ENCODE measurements at regions not wholly inside any gene's neighbourhood (a gene's known extent, or its start where the extent isn't known, plus 50 kb on each side); places are given as distances from the start of the nearest gene placed in this dataset.

DNA sequence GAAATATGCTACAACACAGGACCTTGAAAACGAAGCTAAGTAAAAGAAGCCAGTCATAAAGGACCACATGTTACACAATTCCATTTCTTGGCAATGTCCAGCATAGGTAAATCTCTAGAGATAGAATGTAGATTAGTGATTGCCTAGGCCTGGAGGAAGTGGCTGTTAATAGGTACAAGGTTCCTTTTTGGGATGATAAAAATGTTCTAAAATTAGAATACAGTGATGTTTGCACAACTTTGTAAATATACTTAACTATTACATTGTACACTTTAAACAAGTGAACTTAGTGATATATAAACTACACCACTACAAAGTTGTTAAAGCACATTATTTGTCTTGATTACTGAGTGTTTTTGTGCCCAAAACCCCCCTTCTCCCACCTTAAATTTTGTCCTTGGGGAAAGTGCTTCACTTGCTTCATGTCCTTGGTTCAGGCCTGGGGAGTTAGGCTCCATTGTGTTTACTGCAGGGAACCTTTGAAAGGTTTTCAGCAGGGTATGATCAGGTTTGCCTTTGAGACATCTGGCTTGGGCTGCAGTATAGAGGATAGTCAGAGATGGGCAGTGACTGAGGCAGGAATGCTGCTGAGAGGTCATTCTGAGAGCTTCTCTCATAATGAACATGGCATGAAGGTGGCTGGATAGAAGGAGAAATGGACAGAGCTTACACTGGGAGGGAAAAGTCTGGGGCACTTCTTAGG lies 1052.6 kb downstream of the REEP3 start (continued):
- TF ChIP-seq, protein P1, sequence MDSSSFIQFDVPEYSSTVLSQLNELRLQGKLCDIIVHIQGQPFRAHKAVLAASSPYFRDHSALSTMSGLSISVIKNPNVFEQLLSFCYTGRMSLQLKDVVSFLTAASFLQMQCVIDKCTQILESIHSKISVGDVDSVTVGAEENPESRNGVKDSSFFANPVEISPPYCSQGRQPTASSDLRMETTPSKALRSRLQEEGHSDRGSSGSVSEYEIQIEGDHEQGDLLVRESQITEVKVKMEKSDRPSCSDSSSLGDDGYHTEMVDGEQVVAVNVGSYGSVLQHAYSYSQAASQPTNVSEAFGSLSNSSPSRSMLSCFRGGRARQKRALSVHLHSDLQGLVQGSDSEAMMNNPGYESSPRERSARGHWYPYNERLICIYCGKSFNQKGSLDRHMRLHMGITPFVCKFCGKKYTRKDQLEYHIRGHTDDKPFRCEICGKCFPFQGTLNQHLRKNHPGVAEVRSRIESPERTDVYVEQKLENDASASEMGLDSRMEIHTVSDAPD (CRISPR knock-in tag; IDR thresholded peaks at IDR 0.05), result no peak
- TF ChIP-seq, protein P2, sequence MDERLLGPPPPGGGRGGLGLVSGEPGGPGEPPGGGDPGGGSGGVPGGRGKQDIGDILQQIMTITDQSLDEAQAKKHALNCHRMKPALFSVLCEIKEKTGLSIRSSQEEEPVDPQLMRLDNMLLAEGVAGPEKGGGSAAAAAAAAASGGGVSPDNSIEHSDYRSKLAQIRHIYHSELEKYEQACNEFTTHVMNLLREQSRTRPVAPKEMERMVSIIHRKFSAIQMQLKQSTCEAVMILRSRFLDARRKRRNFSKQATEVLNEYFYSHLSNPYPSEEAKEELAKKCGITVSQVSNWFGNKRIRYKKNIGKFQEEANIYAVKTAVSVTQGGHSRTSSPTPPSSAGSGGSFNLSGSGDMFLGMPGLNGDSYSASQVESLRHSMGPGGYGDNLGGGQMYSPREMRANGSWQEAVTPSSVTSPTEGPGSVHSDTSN (CRISPR knock-in tag; IDR thresholded peaks at IDR 0.05), result no peak
- TF ChIP-seq ZNF83 (CRISPR knock-in tag; IDR thresholded peaks at IDR 0.05; ENCODE audit: borderline replicate concordance) (no peak), ZNF614 (CRISPR knock-in tag; IDR thresholded peaks at IDR 0.05; ENCODE audit: borderline replicate concordance) (no peak), NBN (conservative IDR thresholded peaks at IDR 0.05) (no peak), ETV5 (CRISPR knock-in tag; IDR thresholded peaks at IDR 0.05; ENCODE audit: borderline replicate concordance) (no peak), ZNF20 (CRISPR knock-in tag; IDR thresholded peaks at IDR 0.05) (no peak), NCOA5 (CRISPR knock-in tag; IDR thresholded peaks at IDR 0.05) (no peak), SOX6 (IDR thresholded peaks at IDR 0.05) (no peak), SOX6 (CRISPR knock-in tag; IDR thresholded peaks at IDR 0.05) (peak; percentile 83), FOXA1 (IDR thresholded peaks at IDR 0.05) (no peak), FOXA1 (CRISPR knock-in tag; IDR thresholded peaks at IDR 0.05) (no peak; the same call in 1 of the 2 replicates), NONO (IDR thresholded peaks at IDR 0.05) (no peak), NONO (CRISPR knock-in tag; conservative IDR thresholded peaks at IDR 0.05) (0 out of 2 replicates have a peak, but pooled peaks have one; percentile 27), ZZZ3 (CRISPR knock-in tag; IDR thresholded peaks at IDR 0.05; ENCODE audit: borderline replicate concordance) (no peak), BRCA1 (CRISPR knock-in tag; IDR thresholded peaks at IDR 0.05) (no peak), NR2F1 (CRISPR knock-in tag; IDR thresholded peaks at IDR 0.05) (no peak), ZNF263 (CRISPR knock-in tag; IDR thresholded peaks at IDR 0.05) (no peak), ZNF564 (CRISPR knock-in tag; IDR thresholded peaks at IDR 0.05) (no peak), MTA1 (CRISPR knock-in tag; IDR thresholded peaks at IDR 0.05; ENCODE audit: borderline replicate concordance) (no peak)
- TF ChIP-seq, protein P3, sequence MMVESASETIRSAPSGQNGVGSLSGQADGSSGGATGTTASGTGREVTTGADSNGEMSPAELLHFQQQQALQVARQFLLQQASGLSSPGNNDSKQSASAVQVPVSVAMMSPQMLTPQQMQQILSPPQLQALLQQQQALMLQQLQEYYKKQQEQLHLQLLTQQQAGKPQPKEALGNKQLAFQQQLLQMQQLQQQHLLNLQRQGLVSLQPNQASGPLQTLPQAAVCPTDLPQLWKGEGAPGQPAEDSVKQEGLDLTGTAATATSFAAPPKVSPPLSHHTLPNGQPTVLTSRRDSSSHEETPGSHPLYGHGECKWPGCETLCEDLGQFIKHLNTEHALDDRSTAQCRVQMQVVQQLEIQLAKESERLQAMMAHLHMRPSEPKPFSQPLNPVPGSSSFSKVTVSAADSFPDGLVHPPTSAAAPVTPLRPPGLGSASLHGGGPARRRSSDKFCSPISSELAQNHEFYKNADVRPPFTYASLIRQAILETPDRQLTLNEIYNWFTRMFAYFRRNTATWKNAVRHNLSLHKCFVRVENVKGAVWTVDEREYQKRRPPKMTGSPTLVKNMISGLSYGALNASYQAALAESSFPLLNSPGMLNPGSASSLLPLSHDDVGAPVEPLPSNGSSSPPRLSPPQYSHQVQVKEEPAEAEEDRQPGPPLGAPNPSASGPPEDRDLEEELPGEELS (CRISPR knock-in tag; IDR thresholded peaks at IDR 0.05), result no peak
- TF ChIP-seq, protein P4, sequence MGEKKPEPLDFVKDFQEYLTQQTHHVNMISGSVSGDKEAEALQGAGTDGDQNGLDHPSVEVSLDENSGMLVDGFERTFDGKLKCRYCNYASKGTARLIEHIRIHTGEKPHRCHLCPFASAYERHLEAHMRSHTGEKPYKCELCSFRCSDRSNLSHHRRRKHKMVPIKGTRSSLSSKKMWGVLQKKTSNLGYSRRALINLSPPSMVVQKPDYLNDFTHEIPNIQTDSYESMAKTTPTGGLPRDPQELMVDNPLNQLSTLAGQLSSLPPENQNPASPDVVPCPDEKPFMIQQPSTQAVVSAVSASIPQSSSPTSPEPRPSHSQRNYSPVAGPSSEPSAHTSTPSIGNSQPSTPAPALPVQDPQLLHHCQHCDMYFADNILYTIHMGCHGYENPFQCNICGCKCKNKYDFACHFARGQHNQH (CRISPR knock-in tag; IDR thresholded peaks at IDR 0.05), result no peak

All from HepG2 (cell line).